T1000 (cell line): ENCODE measurements at regions not wholly inside any gene's neighbourhood (a gene's known extent, or its start where the extent isn't known, plus 50 kb on each side); places are given as distances from the start of the nearest gene placed in this dataset.

Source experiments
- DNase-seq: peaks from one replicate; lab custom pipeline; 2025; ENCODE audit warnings: mixed read lengths; lab: John Stamatoyannopoulos, UW

- no peak for DNase-seq
Measured at GRCh38 chr1:163655565-163655964, 333.8 kb downstream of the NUF2 start.

GRCh38 chr1:163656095-163656759 is 334.5 kb downstream of the NUF2 start:
- DNase-seq, result no peak

DNA sequence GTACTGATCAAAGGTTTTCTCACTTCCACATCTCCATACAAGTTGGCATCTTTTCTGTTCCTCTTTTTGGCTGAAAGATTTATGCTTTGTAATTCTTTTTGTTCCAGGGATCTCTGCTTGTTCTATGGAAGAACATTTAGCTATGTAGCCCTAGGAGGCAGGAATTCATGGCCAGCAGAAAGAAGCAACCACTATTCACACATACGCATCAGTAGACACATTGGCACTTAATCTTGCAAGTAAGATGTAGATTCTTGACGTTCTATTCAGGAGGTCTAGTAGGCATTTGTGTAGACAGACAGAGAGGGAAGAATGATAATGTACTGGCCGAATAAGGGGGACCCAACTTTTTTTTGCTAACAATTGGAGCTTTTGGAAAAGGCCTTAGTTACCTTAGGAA is 336.0 kb downstream of the NUF2 start:
- no peak for DNase-seq

DNA sequence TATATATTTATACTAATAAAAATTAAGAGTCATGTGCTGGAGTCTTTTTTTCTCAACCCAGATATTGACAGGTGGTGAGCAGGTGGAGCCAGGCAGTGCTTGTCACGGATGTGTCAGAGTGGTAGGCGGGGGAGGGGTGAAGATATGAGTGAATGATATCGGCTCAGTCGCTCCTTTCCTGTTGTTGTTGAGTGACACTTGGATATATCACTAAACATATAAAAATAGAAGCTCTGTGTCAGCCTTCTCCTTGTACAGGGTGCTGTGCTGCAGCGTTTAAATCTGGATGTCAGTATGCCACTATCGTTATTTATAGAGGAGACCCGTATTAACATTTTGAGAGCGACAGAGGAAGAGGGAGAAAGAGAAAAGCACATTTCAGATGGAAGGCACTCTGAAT is 339.6 kb downstream of the NUF2 start:
- DNase-seq, result no peak

DNA sequence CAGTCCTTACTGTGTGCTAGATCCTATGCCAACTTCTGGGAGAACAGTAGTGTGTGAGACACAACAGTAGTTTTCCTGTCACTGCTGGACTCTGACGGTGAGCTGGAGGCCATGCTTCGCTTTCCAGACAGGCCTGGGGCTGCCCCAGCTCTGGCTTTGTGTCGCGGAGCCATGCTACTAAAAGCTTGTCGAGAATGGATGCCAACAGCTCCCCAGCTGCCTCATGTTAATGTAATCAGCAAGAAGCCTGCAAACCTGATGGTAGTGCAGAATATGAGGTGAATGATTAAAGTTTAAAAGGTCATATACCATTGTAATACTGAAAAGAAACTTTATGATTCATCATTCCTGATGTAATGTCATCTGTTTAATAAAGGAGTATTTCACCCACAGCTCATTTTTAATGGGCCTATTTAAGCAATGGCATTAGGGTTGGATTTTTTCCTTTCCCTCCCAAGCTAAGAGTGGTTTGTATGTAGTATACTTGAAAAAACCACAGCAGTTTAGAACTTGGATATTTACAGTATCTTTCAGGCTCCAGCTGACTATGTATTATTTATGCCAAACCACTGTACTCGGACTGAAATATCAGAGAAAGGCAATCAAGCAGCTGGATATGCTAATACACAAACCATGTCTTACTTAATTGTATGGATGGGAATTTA is 343.0 kb downstream of the NUF2 start:
- DNase-seq, result no peak

DNA sequence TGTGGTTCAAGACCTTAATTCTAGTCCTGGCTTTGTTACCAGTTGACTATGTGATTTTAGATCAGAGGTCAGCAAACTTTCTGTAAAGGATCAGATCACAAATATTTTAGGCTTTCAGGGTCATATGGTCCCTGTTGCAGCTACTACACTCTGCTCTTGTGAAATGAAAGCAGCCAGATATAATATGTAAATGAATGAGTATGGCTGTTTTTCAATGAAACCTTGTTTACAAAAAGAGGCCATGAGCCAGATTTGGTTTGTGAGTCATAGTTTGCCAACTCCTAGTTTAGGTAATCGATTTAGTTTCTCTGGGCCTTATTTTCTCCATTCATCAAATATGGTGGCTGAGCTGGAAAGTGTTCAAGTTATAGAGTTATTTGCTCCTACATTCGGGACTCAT is 346.7 kb downstream of the NUF2 start:
- DNase-seq, result no peak

DNA sequence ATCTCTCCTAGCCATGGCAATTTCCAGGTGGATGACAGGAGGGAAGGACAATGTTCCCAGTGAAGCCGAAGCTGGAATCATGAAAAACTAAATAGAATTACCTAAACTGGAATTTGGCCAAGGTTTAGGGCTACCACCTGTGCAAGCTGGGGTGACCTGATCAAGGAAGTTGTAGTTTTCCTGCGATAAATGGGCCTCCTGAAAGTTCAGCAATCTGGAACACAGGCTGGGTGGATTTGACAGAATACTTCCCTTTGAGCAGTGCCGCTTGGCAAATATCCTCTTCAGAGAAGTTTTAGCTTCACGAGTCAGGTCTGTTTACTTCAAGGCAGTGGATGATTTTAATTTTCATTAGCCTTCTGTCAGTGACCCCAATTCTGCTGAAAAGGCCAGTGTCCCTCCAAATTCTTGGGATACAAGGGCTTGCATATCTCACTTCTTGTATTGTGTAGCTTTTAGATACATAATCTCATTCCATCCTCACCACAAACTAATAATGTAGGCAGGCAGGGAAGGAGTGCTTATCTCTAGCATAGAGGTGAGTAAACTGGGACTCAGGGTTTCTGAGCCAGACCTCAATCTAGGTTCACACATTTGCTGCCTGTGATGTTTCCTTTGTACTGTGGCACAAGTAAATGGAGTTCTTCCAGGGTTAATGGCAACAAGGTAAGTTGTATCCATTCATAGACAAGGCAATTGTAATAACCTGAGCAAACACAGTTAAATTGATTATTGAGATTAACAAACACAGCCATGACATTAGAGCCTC is 349.4 kb downstream of the NUF2 start:
- no peak for DNase-seq

DNA sequence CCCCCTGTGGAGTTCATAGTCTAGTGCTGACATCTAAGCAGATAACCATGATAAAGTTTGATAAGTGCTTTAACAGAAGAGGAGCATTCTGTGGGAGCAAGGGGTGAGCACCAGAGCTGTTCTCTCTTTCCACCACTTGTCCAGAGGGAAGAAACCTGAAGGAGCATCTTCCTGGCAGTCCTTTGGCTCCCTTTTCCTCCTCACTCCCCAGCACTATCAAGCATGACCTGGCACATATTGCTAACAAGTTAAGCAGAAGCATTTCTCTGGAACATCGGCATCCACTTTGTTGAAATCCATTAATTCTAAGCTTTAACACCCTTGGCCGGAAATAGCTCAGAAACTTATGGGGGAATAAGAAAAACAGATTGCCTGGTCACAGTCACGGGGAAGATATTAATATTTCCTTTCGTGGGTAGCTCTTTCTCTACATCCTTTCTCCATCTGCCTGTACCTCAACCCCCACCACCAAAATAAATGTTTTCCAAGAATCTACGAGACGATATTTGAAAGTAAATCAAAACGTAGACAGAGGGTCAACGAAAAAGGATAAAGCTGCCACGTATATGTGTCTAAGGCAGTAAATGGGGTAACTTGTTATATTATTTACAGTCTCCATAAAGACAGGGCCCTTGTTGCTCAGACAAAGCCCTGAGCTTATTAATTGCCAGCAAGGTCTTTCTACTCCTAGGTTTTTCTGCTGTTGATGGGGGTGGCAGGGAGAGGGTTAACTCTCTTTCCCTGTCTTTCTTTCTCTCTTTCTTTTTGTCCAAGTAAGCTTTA is 351.4 kb downstream of the NUF2 start:
- DNase-seq, result no peak

GRCh38 chr1:163673759-163674151 is 352.0 kb downstream of the NUF2 start:
- no peak for DNase-seq

GRCh38 chr1:163674236-163674635 is 352.5 kb downstream of the NUF2 start:
- no peak for DNase-seq

GRCh38 chr1:163684785-163685184 is 363.0 kb downstream of the NUF2 start:
- DNase-seq, result no peak

DNA sequence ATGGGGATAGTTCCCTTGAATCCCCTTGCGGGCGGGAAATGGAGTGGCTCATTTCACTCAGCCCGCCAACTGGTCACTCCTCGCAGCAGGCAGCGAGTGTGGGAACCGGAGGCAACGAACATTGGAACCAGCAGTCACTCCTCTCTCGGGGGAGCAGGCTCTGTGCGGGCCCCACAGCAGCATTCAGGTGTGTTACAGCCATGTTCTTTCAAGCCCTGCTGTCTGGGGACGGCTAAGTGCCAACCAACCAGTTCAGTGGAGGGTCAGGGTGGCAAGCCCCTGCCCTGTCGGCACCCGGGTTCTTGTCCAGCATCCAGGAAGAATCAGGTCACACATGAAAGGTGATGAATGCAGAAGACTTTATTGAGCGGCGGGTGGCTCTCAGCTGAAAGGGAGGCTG is 370.5 kb downstream of the NUF2 start:
- no peak for DNase-seq

- DNase-seq, result no peak
Measured at GRCh38 chr1:163697137-163697536, 375.4 kb downstream of the NUF2 start.

DNA sequence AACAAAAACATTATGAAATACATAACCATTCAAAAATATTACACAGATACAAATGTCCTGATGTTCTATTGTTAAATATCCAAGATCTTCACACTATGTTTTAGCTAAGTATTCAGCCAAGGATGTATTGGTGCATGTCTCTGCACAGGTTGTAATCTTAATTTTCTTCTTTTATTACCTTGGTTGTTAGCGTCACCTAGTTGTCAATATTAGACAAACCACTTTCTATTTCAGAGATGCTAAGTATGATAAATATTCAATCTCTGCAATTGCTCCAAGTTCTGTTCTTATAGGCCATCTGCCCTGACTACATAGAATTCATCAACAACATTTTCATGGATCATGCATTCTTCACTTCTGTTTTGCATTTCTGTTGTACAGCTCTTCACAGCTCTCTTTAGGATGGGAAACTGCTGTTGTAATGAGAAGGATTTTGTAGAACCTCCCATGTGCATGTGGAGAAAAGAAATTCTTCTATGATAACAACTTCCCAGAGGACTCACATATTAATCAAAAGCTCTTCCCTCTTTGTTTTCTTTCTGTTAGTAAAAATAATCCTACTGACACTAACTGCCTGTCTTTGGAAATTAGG is 380.1 kb downstream of the NUF2 start:
- no peak for DNase-seq

- no peak for DNase-seq
Measured at GRCh38 chr1:163703794-163704193, 382.0 kb downstream of the NUF2 start.

DNA sequence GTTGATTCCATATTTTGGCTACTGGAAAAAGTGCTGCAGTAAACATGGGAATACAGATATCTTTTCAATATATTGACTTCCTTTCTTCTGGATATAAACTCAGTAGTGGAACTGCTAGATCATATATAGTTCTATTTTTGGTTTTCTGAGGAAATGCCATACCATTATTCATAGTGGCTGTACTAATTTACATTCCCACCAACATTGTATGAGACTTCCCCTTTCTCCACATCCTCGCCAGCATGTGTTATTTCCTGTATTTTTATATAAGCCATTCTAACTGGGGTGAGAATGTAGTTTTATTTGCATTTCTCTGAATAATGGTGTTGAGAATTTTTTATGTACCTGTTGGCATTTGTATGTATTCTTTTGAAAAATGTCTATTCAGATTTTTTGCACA is 385.2 kb downstream of the NUF2 start:
- no peak for DNase-seq

GRCh38 chr1:163709636-163710035 is 387.9 kb downstream of the NUF2 start:
- DNase-seq, result no peak

DNA sequence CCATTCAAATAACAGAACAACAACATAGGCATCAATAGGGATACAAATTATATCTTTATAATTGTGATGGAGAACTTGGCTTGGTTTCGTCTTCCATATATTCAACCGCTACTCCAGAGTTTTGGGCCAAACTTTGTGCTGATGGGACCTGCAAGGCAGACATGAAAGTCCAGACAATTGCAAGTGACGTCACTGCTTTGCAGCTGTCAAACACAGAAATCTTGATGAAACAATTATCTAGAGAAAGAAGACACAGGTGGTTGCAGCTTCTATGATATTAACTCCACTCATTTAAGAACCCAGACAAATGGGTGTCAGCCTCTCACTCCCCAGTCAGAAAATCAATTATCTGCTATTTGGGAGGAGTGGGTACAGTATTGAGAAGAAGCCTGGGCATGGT is 390.6 kb downstream of the NUF2 start:
- no peak for DNase-seq

- no peak for DNase-seq
Measured at GRCh38 chr1:163720294-163720693, 398.5 kb downstream of the NUF2 start.

- DNase-seq, result no peak
Measured at GRCh38 chr1:163725551-163725950, 403.8 kb downstream of the NUF2 start.

DNA sequence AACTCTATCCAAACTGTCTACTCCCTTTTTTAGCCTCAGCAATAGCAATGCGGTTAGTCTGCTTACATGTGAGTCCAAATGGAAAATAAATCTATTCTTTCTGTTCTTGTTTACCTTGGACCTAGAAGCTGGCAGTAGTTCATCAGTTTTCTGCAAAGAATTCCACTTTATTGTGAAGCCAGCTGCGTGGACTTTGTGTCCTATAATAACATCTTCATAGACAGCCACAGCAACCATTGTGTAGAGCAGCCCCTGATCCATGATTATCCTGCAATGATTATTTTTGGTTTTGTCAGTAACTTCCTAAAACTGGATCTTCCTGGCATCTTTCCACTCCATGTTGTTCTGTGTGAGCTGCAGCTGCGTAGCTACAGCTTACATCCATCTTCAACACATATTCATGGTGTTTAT is 408.7 kb downstream of the NUF2 start:
- DNase-seq, result no peak

- no peak for DNase-seq
Measured at GRCh38 chr1:163737261-163737660, 415.5 kb downstream of the NUF2 start.
